GM12801 (cell line): ENCODE measurements at regions not wholly inside any gene's neighbourhood (a gene's known extent, or its start where the extent isn't known, plus 50 kb on each side); places are given as distances from the start of the nearest gene placed in this dataset.

Experiments
- CTCF ChIP-seq: IDR thresholded peaks from one replicate; pipeline ENCODE4 v1.5.1; 2011; ENCODE audit warnings: control low read depth; ENCODE audit not compliant: insufficient read length; ENCODE audit errors: extremely low read depth

GRCh38 chr2:7593360-7593759 lies 676.1 kb downstream of the RNF144A start:
- no peak for TF ChIP-seq CTCF

GRCh38 chr2:7594211-7594610 lies 677.0 kb downstream of the RNF144A start:
- TF ChIP-seq CTCF = no peak

- no peak for TF ChIP-seq CTCF
Observed at GRCh38 chr2:7595206-7595605, 678.0 kb downstream of the RNF144A start.

GRCh38 chr2:7598402-7598801 lies 681.2 kb downstream of the RNF144A start:
- no peak for TF ChIP-seq CTCF

- TF ChIP-seq CTCF = no peak
Observed at GRCh38 chr2:7599462-7600258, 682.4 kb downstream of the RNF144A start.

GRCh38 chr2:7601990-7602389 lies 684.8 kb downstream of the RNF144A start:
- no peak for TF ChIP-seq CTCF

GRCh38 chr2:7604456-7604855 lies 687.2 kb downstream of the RNF144A start:
- TF ChIP-seq CTCF = no peak
